ENCODE measurements at regions not wholly inside any gene's neighbourhood (a gene's known extent, or its start where the extent isn't known, plus 50 kb on each side); places are given as distances from the start of the nearest gene placed in this dataset.

- no peak for FAIRE-seq
- no peak for ATAC-seq
- no peak overlapping the region for H2AFZ ChIP-seq (ENCODE audit: low read length)
- BruUV-seq (replicated peaks) = no TSS peak
- no peak overlapping the region for H3K4me3 ChIP-seq (replicated peaks in 1 of 3; ENCODE audit: insufficient read depth in 1 of 3, low read depth in 2 of 3, low read length in 3 of 3)
- ChIA-PET CTCF (ENCODE audit: low intra/inter-chr PET ratio, low total read pairs) (no interaction called here), POLR2A (no interaction called here)
- no peaks in the 10 kb centered on the region for H3K4me1 ChIP-seq (ENCODE audit: insufficient read depth, low read length)
- H3K27me3 ChIP-seq (ENCODE audit: control insufficient read depth in 1 of 2, insufficient read depth in 2 of 2, low read length in 2 of 2) = no peaks in the 10 kb centered on the region; a peak in 1 of 5 replicates
- H4K20me1 ChIP-seq (ENCODE audit: insufficient read depth, low read length) = no peaks in the 10 kb centered on the region
- H3K4me2 ChIP-seq (ENCODE audit: low read depth, low read length) = no peak overlapping the region
- H3K36me3 ChIP-seq (replicated peaks in 1 of 2; ENCODE audit: control insufficient read depth in 1 of 2, insufficient read depth in 2 of 2, low read length in 2 of 2) = no peaks in the 10 kb centered on the region
- H3K79me2 ChIP-seq (ENCODE audit: insufficient read depth, low read length) = no peaks in the 10 kb centered on the region
- H3K9me3 ChIP-seq (ENCODE audit: low read length) = no peaks in the 10 kb centered on the region
- no peak for TF ChIP-seq MEIS1 (CRISPR knock-in tag; IDR thresholded peaks at IDR 0.05; ENCODE audit: borderline replicate concordance)
- TF ChIP-seq ZNF83 (CRISPR knock-in tag; IDR thresholded peaks at IDR 0.05; ENCODE audit: borderline replicate concordance) = no peak
- TF ChIP-seq ZNF652 (CRISPR knock-in tag; IDR thresholded peaks at IDR 0.05; ENCODE audit: borderline replicate concordance, low read depth) = no peak
- TF ChIP-seq ZNF234 (CRISPR knock-in tag; conservative IDR thresholded peaks at IDR 0.05) = no peak
- TF ChIP-seq NCOA1 (CRISPR knock-in tag; IDR thresholded peaks at IDR 0.05) = no peak
- TF ChIP-seq ZNF883 (CRISPR knock-in tag; IDR thresholded peaks at IDR 0.05; ENCODE audit: not compliant biosample characterization) = no peak
- TF ChIP-seq ZNF343 (CRISPR knock-in tag; IDR thresholded peaks at IDR 0.05) = no peak
- TF ChIP-seq ZSCAN31 (CRISPR knock-in tag; IDR thresholded peaks at IDR 0.05; ENCODE audit: low read depth) = no peak
- TF ChIP-seq ZNF644 (CRISPR knock-in tag; IDR thresholded peaks at IDR 0.05; ENCODE audit: low read depth) = no peak
- TF ChIP-seq GPBP1L1 (CRISPR knock-in tag; IDR thresholded peaks at IDR 0.05) = no peak
- no peak for TF ChIP-seq PRDM15 (CRISPR knock-in tag; IDR thresholded peaks at IDR 0.05)
- no peak for TF ChIP-seq ZNF34 (CRISPR knock-in tag; IDR thresholded peaks at IDR 0.05; ENCODE audit: borderline replicate concordance)
- TF ChIP-seq MTA1 (CRISPR knock-in tag; IDR thresholded peaks at IDR 0.05; ENCODE audit: borderline replicate concordance) = no peak
- TF ChIP-seq POGZ (CRISPR knock-in tag; IDR thresholded peaks at IDR 0.05) = no peak
- TF ChIP-seq DDIT3 (CRISPR knock-in tag; IDR thresholded peaks at IDR 0.05) = no peak
- no peak for DNase-seq (ENCODE audit: low spot score)
- H3K27ac ChIP-seq (ENCODE audit: extremely low read length, insufficient read depth, low read length) = no peak overlapping the region
- 31% methylated on average over 16 of the region's 17 CpGs for WGBS (ENCODE audit: low lambda C conversion rate)
- in situ Hi-C loops (cut with HindIII; ENCODE audit: extremely low pct_ligation_motif_present, low pct_unique_long_range_greater_than_20kb) = no loop called here
- no peak overlapping the region for H3K9ac ChIP-seq (ENCODE audit: insufficient read depth, low read depth, low read length)
- intact Hi-C loops (cut with micrococcal nuclease; ENCODE audit: unreplicated experiment) = no loop called here
These were observed 99.5 kb upstream of the FOXB1 start for GRCh38 chr15:59904450-59905135.
